Stimulated activated CD8-positive, alpha-beta memory T cell treated with anti-CD3 and anti-CD28 coated beads, Interleukin-15, amount 100 ng/mL, for 4 hours (primary cell): ENCODE measurements at regions not wholly inside any gene's neighbourhood (a gene's known extent, or its start where the extent isn't known, plus 50 kb on each side); places are given as distances from the start of the nearest gene placed in this dataset.
"Not testable (repeated sequence)": the region's sequence is repeated elsewhere in the genome, so short reads cannot be mapped to it uniquely, and the experiment has no call there.

Source experiments
- DNase-seq, 2 donors: peaks; one replicate each; pipeline ENCODE4 v3.0.0-alpha.2; 2020; ENCODE audit warnings: low read depth in 2 of 2

- no peak for DNase-seq
These were observed 181.2 kb upstream of the SMAD3 start for GRCh38 chr15:66884115-66884622.

- no peak for DNase-seq
These were observed 180.7 kb upstream of the SMAD3 start for GRCh38 chr15:66884661-66885237.

- no peak for DNase-seq
These were observed 180.0 kb upstream of the SMAD3 start for GRCh38 chr15:66885281-66885915.

- DNase-seq: no peak
These were observed 179.1 kb upstream of the SMAD3 start for GRCh38 chr15:66886241-66886675.

GRCh38 chr15:66886686-66887273 is 178.6 kb upstream of the SMAD3 start:
- no peak for DNase-seq

GRCh38 chr15:66889298-66889697 is 176.1 kb upstream of the SMAD3 start:
- DNase-seq: not testable (repeated sequence)

- DNase-seq: no peak
These were observed 173.6 kb upstream of the SMAD3 start for GRCh38 chr15:66891776-66892175.

- DNase-seq: no peak
These were observed 172.1 kb upstream of the SMAD3 start for GRCh38 chr15:66893294-66893693.

- DNase-seq: no peak
These were observed 171.0 kb upstream of the SMAD3 start for GRCh38 chr15:66894363-66894762.

- no peak for DNase-seq
These were observed 170.2 kb upstream of the SMAD3 start for GRCh38 chr15:66894986-66895780.

GRCh38 chr15:66895794-66896453 is 169.5 kb upstream of the SMAD3 start:
- DNase-seq: no peak

- no peak for DNase-seq
These were observed 168.8 kb upstream of the SMAD3 start for GRCh38 chr15:66896611-66897010.

GRCh38 chr15:66897416-66897815 is 168.0 kb upstream of the SMAD3 start:
- DNase-seq: no peak

GRCh38 chr15:66897971-66898370 is 167.4 kb upstream of the SMAD3 start:
- no peak for DNase-seq

GRCh38 chr15:66898656-66899386 is 166.6 kb upstream of the SMAD3 start:
- no peak for DNase-seq

- DNase-seq: no peak
These were observed 165.6 kb upstream of the SMAD3 start for GRCh38 chr15:66899555-66900350.

GRCh38 chr15:66900586-66901310 is 164.7 kb upstream of the SMAD3 start:
- DNase-seq: no peak

- no peak for DNase-seq
These were observed 163.9 kb upstream of the SMAD3 start for GRCh38 chr15:66901336-66902100.

- no peak for DNase-seq
These were observed 160.2 kb upstream of the SMAD3 start for GRCh38 chr15:66905185-66905584.
